HepG2 (cell line): ENCODE measurements at regions not wholly inside any gene's neighbourhood (a gene's known extent, or its start where the extent isn't known, plus 50 kb on each side); places are given as distances from the start of the nearest gene placed in this dataset.

Experiments
- ATAC-seq: fragments of 200-7000 bp; cut with Tn5 transposase; 3 replicates; pipeline ENCODE4 v1.9.1; 2020; ENCODE audit warnings: mild to moderate bottlenecking, moderate library complexity
- BruUV-seq: library from RNA; stranded (reverse); fragments of 400-500 nt; replicated peaks from 2 replicates; lab custom pipeline; 2021; lab: Mats Ljungman, UMichigan
- CTCF ChIA-PET: fragments of 300-600 bp; formaldehyde crosslinking; extraction: SDS; loops from one replicate; lab custom pipeline; 2021; ENCODE audit warnings: low total read pairs, inconsistent platforms, low intra/inter-chr PET ratio; lab: Yijun Ruan, JAX
- POLR2A ChIA-PET: fragments of 350-600 bp; sonication (Branson Sonifier 250); formaldehyde crosslinking; loops from one replicate; lab custom pipeline; 2020; ENCODE audit warnings: antibody characterized with exemption, inconsistent platforms; lab: Yijun Ruan, JAX
- DNase-seq: peaks from one replicate; pipeline ENCODE4 v3.0.0-alpha.2; 2015; ENCODE audit warnings: low spot score
- FAIRE-seq: peaks from 3 replicates; lab custom pipeline; 2011; peaks lifted over from hg19 to GRCh38; lab: Jason Lieb, UNC
- H2AFZ ChIP-seq: one replicate; pipeline ENCODE4 v1.6.1; 2011; ENCODE audit warnings: low read length, inconsistent platforms
- H3K27ac ChIP-seq: fragments of 300-600 bp; 3 replicates; pipeline ENCODE4 v1.8.0; 2011; ENCODE audit warnings: mixed run types, mild to moderate bottlenecking, mixed read lengths, low read length, inconsistent platforms; ENCODE audit not compliant: insufficient read depth; ENCODE audit errors: extremely low read length
- H3K27me3 ChIP-seq, 2 experiments: fragments of 200-600 bp in 1 of 2; 2 replicates in 1 of 2; 3 replicates in 1 of 2; pipeline versions ENCODE4 v1.6.0 to v1.8.0; 2011; ENCODE audit warnings: low read length in 2 of 2, mild to moderate bottlenecking in 2 of 2, moderate library complexity in 2 of 2, inconsistent platforms in 1 of 2; ENCODE audit not compliant: insufficient read depth in 2 of 2, control insufficient read depth in 1 of 2
- H3K36me3 ChIP-seq, 2 experiments: fragments of 200-600 bp in 1 of 2; replicated peaks in 1 of 2; 2 replicates in 1 of 2; 3 replicates in 1 of 2; pipeline versions ENCODE4 v1.5.1 to v1.8.0; 2011; ENCODE audit warnings: low read length in 2 of 2, inconsistent platforms in 1 of 2; ENCODE audit not compliant: insufficient read depth in 2 of 2, control insufficient read depth in 1 of 2
- H3K4me1 ChIP-seq: 2 replicates; pipeline ENCODE4 v1.5.1; 2012; ENCODE audit warnings: low read length, inconsistent platforms; ENCODE audit not compliant: insufficient read depth
- H3K4me2 ChIP-seq: 2 replicates; pipeline ENCODE4 v1.6.0; 2011; ENCODE audit warnings: low read depth, low read length, inconsistent platforms
- H3K4me3 ChIP-seq, 3 experiments: fragments of 200-600 bp in 1 of 3; sonication (generic), shearing (Covaris generic) in 1 of 3; replicated peaks in 1 of 3; 2 replicates each; pipeline ENCODE4 v1.5.1; 2011 to 2016; ENCODE audit warnings: low read length in 3 of 3, inconsistent platforms in 2 of 3, low read depth in 2 of 3, mild to moderate bottlenecking in 2 of 3, control low read depth in 1 of 3, mixed read lengths in 1 of 3; ENCODE audit not compliant: insufficient read depth in 1 of 3
- H3K79me2 ChIP-seq: one replicate; pipeline ENCODE4 v1.6.1; 2011; ENCODE audit warnings: low read length, inconsistent platforms; ENCODE audit not compliant: insufficient read depth
- H3K9ac ChIP-seq: 2 replicates; pipeline ENCODE4 v1.6.0; 2011; ENCODE audit warnings: mild to moderate bottlenecking, low read depth, low read length, inconsistent platforms; ENCODE audit not compliant: insufficient read depth
- H3K9me3 ChIP-seq: 2 replicates; pipeline ENCODE4 v1.5.1; 2012; ENCODE audit warnings: mild to moderate bottlenecking, low read length
- H4K20me1 ChIP-seq: 2 replicates; pipeline ENCODE4 v1.6.0; 2011; ENCODE audit warnings: inconsistent platforms, mild to moderate bottlenecking, low read length, moderate library complexity; ENCODE audit not compliant: insufficient read depth
- AGO2 ChIP-seq: fragments of 200-400 bp; formaldehyde crosslinking; optimal IDR thresholded peaks from 2 replicates; pipeline ENCODE3; 2017; ENCODE audit warnings: mild to moderate bottlenecking, low read depth, low read length, moderate library complexity
- AKAP8 ChIP-seq: sonication (generic); formaldehyde crosslinking; IDR thresholded peaks from 2 replicates; pipeline ENCODE4 v1.5.1; 2020; ENCODE audit warnings: mild to moderate bottlenecking, missing genetic modification reagents
- CAMTA2 ChIP-seq: sonication (generic); formaldehyde crosslinking; IDR thresholded peaks from 2 replicates; pipeline ENCODE4 v1.4.0; 2020; ENCODE audit warnings: mild to moderate bottlenecking, missing genetic modification reagents, borderline replicate concordance
- GMEB1 ChIP-seq: sonication (generic); formaldehyde crosslinking; IDR thresholded peaks from 2 replicates; pipeline ENCODE4 v1.5.1; 2020; ENCODE audit warnings: missing genetic modification reagents, mild to moderate bottlenecking, borderline replicate concordance
- HBP1 ChIP-seq: IDR thresholded peaks from 2 replicates; pipeline ENCODE4 v1.6.1; 2016; ENCODE audit warnings: low read depth, control low read depth
- MATR3 ChIP-seq: sonication (generic); formaldehyde crosslinking; IDR thresholded peaks from 2 replicates; pipeline ENCODE4 v1.4.0; 2020; ENCODE audit warnings: missing genetic modification reagents
- PAXIP1 ChIP-seq: sonication (generic); formaldehyde crosslinking; conservative IDR thresholded peaks from 2 replicates; pipeline ENCODE4 v1.4.0; 2020; ENCODE audit warnings: mild to moderate bottlenecking, missing genetic modification reagents, moderate library complexity
- RAD21 ChIP-seq: fragments of 450-650 bp; formaldehyde crosslinking; IDR thresholded peaks from 2 replicates; pipeline ENCODE4 v1.5.0; 2020; ENCODE audit warnings: mild to moderate bottlenecking
- ZNF326 ChIP-seq: sonication (generic); formaldehyde crosslinking; IDR thresholded peaks from 2 replicates; pipeline ENCODE4 v1.4.0; 2020; ENCODE audit warnings: missing genetic modification reagents, borderline replicate concordance
- in situ Hi-C: cut with HindIII; loops from 2 replicates; pipeline ENCODE4 v1.10.0; 2017; ENCODE audit warnings: low pct_unique_long_range_greater_than_20kb; ENCODE audit not compliant: extremely low pct_ligation_motif_present
- intact Hi-C: fragments of 100-400 bp; cut with micrococcal nuclease; formaldehyde crosslinking; loops from one replicate; pipeline ENCODE4 v1.10.0; 2022; ENCODE audit not compliant: unreplicated experiment
- TF ChIP-seq, protein P1 (sequence below): sonication (generic); formaldehyde crosslinking; IDR thresholded peaks from 2 replicates; pipeline ENCODE4 v1.4.0; 2020; ENCODE audit warnings: missing genetic modification reagents
- TF ChIP-seq, protein P2 (sequence below), 2 experiments: sonication (generic) in 1 of 2; formaldehyde crosslinking in 1 of 2; IDR thresholded peaks; 2 replicates each; pipeline versions ENCODE4 v1.4.0 to v1.6.1; 2018 to 2020; ENCODE audit warnings: missing genetic modification reagents in 2 of 2, borderline replicate concordance in 1 of 2, low read depth in 1 of 2, mild to moderate bottlenecking in 1 of 2, missing biosample characterization in 1 of 2
- TF ChIP-seq, protein P3 (sequence below): sonication (generic); formaldehyde crosslinking; IDR thresholded peaks from 2 replicates; pipeline ENCODE4 v1.9.0; 2021; ENCODE audit warnings: missing genetic modification reagents, mild to moderate bottlenecking, borderline replicate concordance

- TF ChIP-seq, protein P1, sequence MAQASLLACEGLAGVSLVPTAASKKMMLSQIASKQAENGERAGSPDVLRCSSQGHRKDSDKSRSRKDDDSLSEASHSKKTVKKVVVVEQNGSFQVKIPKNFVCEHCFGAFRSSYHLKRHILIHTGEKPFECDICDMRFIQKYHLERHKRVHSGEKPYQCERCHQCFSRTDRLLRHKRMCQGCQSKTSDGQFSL, result no peak
- TF ChIP-seq ZNF326 (no peak), HBP1 (CRISPR knock-in tag) (no peak), MATR3 (CRISPR knock-in tag) (no peak), GMEB1 (no peak), CAMTA2 (CRISPR knock-in tag) (no peak), AKAP8 (CRISPR knock-in tag) (no peak), AGO2 (no peak), PAXIP1 (CRISPR knock-in tag) (no peak), RAD21 (CRISPR knock-in tag) (no peak)
- TF ChIP-seq, protein P2, sequence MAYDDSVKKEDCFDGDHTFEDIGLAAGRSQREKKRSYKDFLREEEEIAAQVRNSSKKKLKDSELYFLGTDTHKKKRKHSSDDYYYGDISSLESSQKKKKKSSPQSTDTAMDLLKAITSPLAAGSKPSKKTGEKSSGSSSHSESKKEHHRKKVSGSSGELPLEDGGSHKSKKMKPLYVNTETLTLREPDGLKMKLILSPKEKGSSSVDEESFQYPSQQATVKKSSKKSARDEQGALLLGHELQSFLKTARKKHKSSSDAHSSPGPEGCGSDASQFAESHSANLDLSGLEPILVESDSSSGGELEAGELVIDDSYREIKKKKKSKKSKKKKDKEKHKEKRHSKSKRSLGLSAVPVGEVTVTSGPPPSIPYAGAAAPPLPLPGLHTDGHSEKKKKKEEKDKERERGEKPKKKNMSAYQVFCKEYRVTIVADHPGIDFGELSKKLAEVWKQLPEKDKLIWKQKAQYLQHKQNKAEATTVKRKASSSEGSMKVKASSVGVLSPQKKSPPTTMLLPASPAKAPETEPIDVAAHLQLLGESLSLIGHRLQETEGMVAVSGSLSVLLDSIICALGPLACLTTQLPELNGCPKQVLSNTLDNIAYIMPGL (CRISPR knock-in tag; IDR thresholded peaks at IDR 0.05; ENCODE audit: borderline replicate concordance in 1 of 2, low read depth in 1 of 2), result no peak
- TF ChIP-seq, protein P3, sequence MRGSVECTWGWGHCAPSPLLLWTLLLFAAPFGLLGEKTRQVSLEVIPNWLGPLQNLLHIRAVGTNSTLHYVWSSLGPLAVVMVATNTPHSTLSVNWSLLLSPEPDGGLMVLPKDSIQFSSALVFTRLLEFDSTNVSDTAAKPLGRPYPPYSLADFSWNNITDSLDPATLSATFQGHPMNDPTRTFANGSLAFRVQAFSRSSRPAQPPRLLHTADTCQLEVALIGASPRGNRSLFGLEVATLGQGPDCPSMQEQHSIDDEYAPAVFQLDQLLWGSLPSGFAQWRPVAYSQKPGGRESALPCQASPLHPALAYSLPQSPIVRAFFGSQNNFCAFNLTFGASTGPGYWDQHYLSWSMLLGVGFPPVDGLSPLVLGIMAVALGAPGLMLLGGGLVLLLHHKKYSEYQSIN (CRISPR knock-in tag), result no peak
- ATAC-seq (no peak), DNase-seq (no peak), FAIRE-seq (no peak)
- no TSS peak for BruUV-seq
- Histone ChIP-seq H3K79me2 (no peaks in the 10 kb centered on the region), H3K9ac (no peak overlapping the region), H4K20me1 (no peaks in the 10 kb centered on the region), H3K9me3 (peaks cover 80% of the 10 kb centered on the region), H3K4me2 (no peak overlapping the region), H2AFZ (no peak overlapping the region), H3K27me3 (no peaks in the 10 kb centered on the region), H3K4me3 (no peak overlapping the region), H3K36me3 (no peaks in the 10 kb centered on the region), H3K4me1 (no peaks in the 10 kb centered on the region), H3K27ac (no peak overlapping the region)
- ChIA-PET CTCF (no interaction called here), POLR2A (no interaction called here)
- in situ Hi-C loops, result no loop called here
- intact Hi-C loops, result no loop called here
These were observed 1037.3 kb upstream of the FLRT2 start for GRCh38 chr14:84492685-84493084.
